PC-3 (cell line): ENCODE measurements at regions not wholly inside any gene's neighbourhood (a gene's known extent, or its start where the extent isn't known, plus 50 kb on each side); places are given as distances from the start of the nearest gene placed in this dataset.

ENCODE experiments used
- CTCF ChIP-seq: fragments of 300-600 bp; sonication (generic); conservative IDR thresholded peaks from 2 replicates; pipeline ENCODE4 v1.5.1; 2017; ENCODE audit warnings: antibody characterized with exemption, low read depth, mild to moderate bottlenecking, low read length
- EZH2phosphoT487 ChIP-seq: fragments of 300-600 bp; sonication (generic); IDR thresholded peaks from 2 replicates; pipeline ENCODE4 v1.6.1; 2018; ENCODE audit warnings: mild to moderate bottlenecking, antibody characterized with exemption, low read length, borderline replicate concordance

- TF ChIP-seq CTCF (no peak), EZH2phosphoT487 (no peak)
Observed at GRCh38 chr21:16993416-16994038, 519.3 kb upstream of the CXADR start.
